NCI-H774 (cell line): ENCODE measurements at regions not wholly inside any gene's neighbourhood (a gene's known extent, or its start where the extent isn't known, plus 50 kb on each side); places are given as distances from the start of the nearest gene placed in this dataset.
A peak's percentile ranks its signal among the peaks of the same experiment; 100 is the strongest.
"Not testable (repeated sequence)": the region's sequence is repeated elsewhere in the genome, so short reads cannot be mapped to it uniquely, and the experiment has no call there.

Experiments
- DNase-seq: peaks from one replicate; lab custom pipeline; 2025; lab: John Stamatoyannopoulos, UW

DNA sequence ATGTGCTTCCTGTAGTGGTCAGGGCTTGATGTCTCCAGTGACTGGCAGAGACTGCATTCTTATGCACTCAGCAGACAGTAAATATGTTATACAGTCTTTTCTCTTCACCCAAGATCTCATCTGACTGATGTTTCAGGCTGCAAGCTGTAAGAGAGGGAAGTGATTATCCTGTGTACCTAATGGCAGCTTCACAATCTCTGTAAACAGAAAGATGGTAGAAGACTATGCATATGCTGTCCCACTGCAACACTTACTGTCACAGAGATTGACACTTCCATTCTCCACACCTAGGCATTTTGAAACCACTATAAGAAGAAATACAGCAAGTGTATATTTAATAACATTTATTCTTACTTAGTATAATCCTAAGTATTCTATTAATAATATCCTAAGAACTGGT lies 97.6 kb upstream of the ANXA1 start:
- DNase-seq = no peak

DNA sequence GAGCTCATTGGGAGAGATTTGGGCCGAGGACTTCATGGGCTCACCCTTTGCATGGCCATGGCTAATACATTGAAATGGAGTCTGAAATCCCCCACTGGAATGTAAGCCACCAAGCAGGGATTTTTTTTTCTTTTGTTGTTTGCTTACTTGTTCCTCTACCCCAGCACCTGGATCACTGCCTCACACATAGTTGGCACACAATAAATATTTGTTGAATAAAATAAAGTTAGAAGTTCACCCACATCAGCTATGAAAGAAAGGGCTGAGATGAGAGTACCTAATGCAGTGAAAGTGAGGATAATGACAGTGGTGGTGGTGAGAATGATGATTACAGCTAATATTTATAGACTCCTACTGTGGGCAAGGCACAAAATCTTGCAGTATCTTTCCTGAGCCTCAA lies 98.1 kb upstream of the ANXA1 start:
- no peak for DNase-seq

- DNase-seq = peak; percentile 10
These were observed 98.2 kb upstream of the ALDH1A1 start for GRCh38 chr9:73050887-73051550.

DNA sequence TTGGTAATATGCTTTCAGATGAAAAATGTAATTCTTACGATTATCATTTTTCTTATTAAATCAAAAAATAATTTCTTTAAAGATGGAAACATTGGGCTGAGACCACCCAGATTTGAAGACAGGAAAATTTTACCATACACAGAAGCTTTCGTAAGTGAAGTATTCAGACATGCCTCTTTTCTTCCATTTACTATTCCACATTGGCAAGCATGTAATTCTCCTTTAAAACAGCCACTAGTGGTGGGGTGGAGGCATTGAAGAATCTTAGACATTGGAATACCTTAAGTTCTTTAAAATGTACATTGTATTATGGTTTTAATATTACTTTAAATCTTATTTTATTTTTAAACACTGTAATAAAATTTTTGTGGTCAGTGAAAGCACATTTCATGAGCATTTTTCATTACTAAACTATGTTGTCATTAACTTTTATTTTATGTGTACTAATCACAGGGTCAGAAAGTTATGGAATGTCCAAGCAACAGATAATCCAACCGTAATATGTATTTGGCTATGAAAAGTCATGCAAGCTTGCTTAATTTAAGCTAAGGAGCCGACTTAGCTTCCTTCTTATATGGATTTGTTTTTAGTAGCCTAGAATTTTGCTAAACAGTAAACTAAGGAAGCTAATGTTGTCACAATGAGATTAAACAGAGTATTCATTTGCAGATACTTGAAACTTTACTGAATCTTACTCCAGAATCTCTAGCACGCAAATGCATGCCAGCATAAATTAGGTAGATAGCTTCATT lies 97.4 kb upstream of the ALDH1A1 start:
- DNase-seq = no peak

- DNase-seq = no peak
These were observed 96.4 kb upstream of the ALDH1A1 start for GRCh38 chr9:73049280-73049679.

DNA sequence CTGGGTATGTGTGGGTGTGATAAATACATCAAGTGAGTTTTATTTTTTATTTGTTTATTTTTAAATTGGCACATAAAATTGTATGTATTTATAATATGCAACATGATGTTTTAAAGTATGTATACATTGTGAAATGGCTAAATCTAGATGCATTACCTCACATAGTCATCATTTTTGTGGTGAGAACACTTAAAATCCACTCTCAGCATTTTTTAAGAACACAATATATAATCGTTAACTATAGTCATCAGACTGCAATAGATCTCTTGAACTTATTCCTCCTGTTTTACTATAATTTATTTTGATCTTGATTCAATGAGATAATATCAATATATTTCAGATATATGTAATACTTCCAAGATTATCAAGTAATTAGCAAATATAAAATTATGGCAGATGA lies 93.9 kb upstream of the ALDH1A1 start:
- no peak for DNase-seq

- not testable (repeated sequence) for DNase-seq
These were observed 91.9 kb upstream of the ALDH1A1 start for GRCh38 chr9:73044776-73045175.

- DNase-seq = no peak
These were observed 89.3 kb upstream of the ALDH1A1 start for GRCh38 chr9:73042155-73042554.

GRCh38 chr9:73039271-73040263 lies 86.7 kb upstream of the ALDH1A1 start:
- no peak for DNase-seq

- DNase-seq = no peak
These were observed 85.8 kb upstream of the ALDH1A1 start for GRCh38 chr9:73038613-73039012.

GRCh38 chr9:73038089-73038509 lies 85.2 kb upstream of the ALDH1A1 start:
- no peak for DNase-seq

DNA sequence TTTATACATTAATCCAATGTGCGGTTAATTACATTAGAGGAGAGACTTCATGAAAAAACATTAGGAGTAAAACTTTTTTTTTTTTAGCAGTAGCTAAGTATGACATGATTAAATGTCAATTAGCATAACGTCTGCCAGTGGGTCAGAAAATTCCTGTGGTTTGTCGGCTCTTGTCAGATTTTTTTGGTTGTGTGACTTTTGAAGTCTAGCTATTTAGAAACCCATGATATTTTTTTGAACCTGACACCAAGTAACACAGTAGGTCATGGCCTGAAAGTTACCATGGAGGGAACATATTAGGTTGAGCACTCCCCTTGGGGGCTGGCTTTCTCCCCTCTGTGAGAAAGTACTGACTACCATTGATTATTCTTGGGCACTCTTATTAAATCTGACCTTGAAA lies 84.8 kb upstream of the ALDH1A1 start:
- DNase-seq = no peak

DNA sequence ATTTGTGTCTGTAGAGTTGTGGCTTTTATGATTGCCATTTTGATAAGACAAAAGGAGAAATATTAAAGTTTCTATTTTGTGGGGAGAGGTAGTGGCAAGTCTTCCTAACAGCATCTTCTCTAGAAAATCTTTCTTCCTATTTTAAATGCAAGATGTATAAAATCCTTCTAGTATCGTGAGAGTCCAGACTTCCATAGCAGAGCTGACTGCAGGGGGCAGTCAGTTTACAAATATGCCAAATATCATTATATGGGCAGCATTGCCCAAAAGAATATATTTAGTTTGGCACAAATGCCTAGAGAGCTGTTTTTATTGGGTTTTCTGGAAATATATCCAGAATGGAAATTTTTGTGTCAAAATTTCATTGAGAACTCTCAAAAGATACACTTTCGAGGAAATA lies 82.1 kb upstream of the ALDH1A1 start:
- no peak for DNase-seq

DNA sequence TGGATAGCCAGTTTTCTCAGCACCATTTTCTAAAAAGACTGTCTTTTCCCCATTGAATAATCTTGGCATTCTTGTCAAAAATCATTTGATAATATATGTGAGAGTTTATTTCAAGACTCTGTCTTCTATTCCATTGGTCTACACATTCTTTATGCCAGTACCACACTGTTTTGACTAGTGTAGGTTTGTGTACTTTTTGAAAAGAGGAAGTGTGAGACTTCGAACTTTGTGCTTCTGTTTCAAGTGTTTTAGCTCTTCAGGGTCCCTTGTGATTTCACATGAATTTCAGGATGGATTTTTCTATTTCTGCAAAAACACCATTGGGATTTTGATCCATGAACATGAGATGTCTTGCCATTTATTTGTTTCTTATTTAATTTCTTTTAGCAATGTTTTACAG lies 78.5 kb upstream of the ALDH1A1 start:
- no peak for DNase-seq

GRCh38 chr9:73030370-73031030 lies 77.6 kb upstream of the ALDH1A1 start:
- no peak for DNase-seq

DNA sequence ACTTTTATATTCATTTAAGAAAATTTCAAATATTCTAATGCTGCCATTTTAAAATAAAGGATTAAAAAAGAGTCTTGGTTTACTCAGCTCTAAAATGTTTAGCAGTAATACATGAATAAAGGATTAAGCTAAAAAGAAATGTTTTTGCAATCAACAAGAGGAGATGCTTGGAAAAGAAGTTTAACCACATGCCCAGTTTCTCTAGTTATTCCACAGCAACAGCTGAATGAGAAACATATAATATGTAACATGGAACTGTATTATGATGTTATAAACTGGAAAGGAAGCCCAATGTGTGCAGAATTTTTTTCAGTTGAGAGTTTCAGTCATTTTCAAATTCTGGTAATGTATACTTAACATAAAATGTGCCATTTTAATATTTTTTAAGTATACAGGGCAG lies 76.5 kb upstream of the ALDH1A1 start:
- no peak for DNase-seq

DNA sequence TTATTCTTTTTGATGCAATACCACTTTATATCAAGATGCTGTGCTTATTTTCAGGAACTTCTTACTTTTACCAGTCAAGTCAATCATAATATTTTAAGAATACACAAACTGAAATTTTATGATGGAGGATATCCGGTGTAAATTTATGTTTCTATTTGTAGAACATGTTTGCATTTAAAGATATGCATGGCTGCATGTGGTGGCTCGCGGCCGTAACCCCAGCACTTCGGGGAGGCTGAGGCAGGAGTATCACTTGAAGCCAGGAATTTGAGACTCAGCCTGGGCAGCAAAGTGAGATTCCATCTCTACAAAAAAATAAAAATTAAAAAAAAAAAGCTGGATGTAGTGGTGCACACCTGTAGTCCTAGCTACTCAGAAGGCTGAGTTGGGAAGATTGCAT lies 73.5 kb upstream of the ALDH1A1 start:
- no peak for DNase-seq

DNA sequence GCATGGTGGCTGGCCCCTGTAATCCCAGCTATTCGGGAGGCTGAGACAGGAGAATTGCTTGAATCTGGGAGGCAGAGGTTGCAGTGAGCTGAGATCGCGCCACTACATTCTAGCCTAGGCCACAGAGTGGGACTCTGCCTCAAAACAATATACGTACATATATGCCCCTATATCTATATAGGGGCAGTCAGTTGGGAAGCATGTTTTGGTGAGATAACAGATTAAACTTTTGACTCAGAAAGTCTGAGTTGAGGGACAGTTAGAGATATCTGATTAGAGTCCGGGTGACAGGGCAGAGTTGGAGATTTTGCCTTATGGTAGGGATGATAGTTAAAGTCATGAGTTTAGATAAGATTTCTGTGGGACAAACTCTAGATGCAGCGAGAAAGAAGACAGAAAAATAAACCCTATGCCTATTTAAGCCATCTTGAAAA lies 71.8 kb upstream of the ALDH1A1 start:
- no peak for DNase-seq

GRCh38 chr9:73023025-73023541 lies 70.2 kb upstream of the ALDH1A1 start:
- DNase-seq = peak; percentile 7

- no peak for DNase-seq
These were observed 69.5 kb upstream of the ALDH1A1 start for GRCh38 chr9:73022353-73022752.

GRCh38 chr9:73020877-73021276 lies 68.0 kb upstream of the ALDH1A1 start:
- DNase-seq = no peak

DNA sequence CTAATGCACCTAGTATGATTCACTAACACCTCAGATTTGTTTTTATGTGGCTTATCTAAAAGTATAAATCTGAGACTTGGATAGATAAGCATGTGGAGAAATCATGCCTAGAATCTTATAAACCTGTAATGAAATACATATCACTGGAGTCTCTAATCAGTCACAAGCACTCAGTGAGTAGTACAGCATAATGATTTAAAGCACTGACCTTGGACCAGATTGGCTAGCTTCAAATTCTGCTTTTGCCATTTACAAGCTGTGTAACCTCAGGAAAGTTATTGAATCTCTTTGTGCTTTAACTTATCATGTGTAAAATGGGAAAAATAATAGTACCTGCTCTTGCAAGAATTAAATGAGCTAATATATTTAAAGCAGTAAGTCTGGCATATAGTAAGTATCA lies 61.2 kb upstream of the ALDH1A1 start:
- DNase-seq = no peak
